Gastroesophageal sphincter (tissue), 4 donors: ENCODE measurements at regions not wholly inside any gene's neighbourhood (a gene's known extent, or its start where the extent isn't known, plus 50 kb on each side); places are given as distances from the start of the nearest gene placed in this dataset.
"Not testable (repeated sequence)": the region's sequence is repeated elsewhere in the genome, so short reads cannot be mapped to it uniquely, and the experiment has no call there.

Experiments used
- ATAC-seq: fragments of 150-250 bp; one replicate; pipeline ENCODE4 v1.9.1; 2016; ENCODE audit warnings: mild to moderate bottlenecking, moderate library complexity
- H3K27ac ChIP-seq, 4 donors: fragments of 200-600 bp; sonication (generic) in 3 of 4; 1 replicate in 3 of 4; 2 replicates in 1 of 4; pipeline ENCODE4 v1.5.1; 2016 to 2019
- H3K27me3 ChIP-seq: fragments of 200-600 bp; sonication (generic); one replicate; pipeline ENCODE4 v1.5.1; 2019
- H3K36me3 ChIP-seq, 2 donors: fragments of 200-600 bp; sonication (generic); one replicate each; pipeline ENCODE4 v1.5.1; 2019; ENCODE audit warnings: control low read depth in 1 of 2
- H3K4me1 ChIP-seq, 3 donors: fragments of 200-600 bp; sonication (generic); 1 replicate in 2 of 3; 2 replicates in 1 of 3; pipeline ENCODE4 v1.5.1; 2016 to 2019; ENCODE audit warnings: control low read depth in 2 of 3
- H3K4me3 ChIP-seq, 2 donors: fragments of 200-600 bp; sonication (generic); one replicate each; pipeline ENCODE4 v1.5.1; 2019; ENCODE audit warnings: mild to moderate bottlenecking in 1 of 2, moderate library complexity in 1 of 2
- H3K9me3 ChIP-seq, 3 donors: fragments of 200-600 bp; sonication (generic); one replicate each; pipeline ENCODE4 v1.5.1; 2017 to 2019; ENCODE audit warnings: control low read depth in 2 of 3
- CTCF ChIP-seq, 4 experiments: fragments of 200-600 bp in 2 of 4; fragments of 450-650 bp in 2 of 4; sonication (generic) in 1 of 4; IDR thresholded peaks; one replicate each; pipeline ENCODE4 v1.5.1; 2017 to 2019; ENCODE audit warnings: antibody characterized with exemption in 4 of 4, mild to moderate bottlenecking in 2 of 4, moderate library complexity in 2 of 4
- EP300 ChIP-seq: sonication (generic); formaldehyde crosslinking; IDR thresholded peaks from one replicate; pipeline ENCODE4 v1.6.1; 2017; ENCODE audit warnings: antibody characterized with exemption, mild to moderate bottlenecking
- POLR2A ChIP-seq, 2 donors: fragments of 450-650 bp; IDR thresholded peaks; one replicate each; pipeline ENCODE4 v1.6.1; 2017; ENCODE audit warnings: antibody characterized with exemption in 2 of 2, mild to moderate bottlenecking in 2 of 2, moderate library complexity in 1 of 2
- POLR2AphosphoS5 ChIP-seq: sonication (generic); formaldehyde crosslinking; IDR thresholded peaks from one replicate; pipeline ENCODE4 v1.6.1; 2017; ENCODE audit warnings: antibody characterized with exemption
- WGBS, 2 donors: methylation state at CpG; one replicate each; pipeline ENCODE4 v1.1.5; 2018; ENCODE audit warnings: low coverage in 1 of 2; 5-methylcytosine and 5-hydroxymethylcytosine counted together

GRCh38 chr21:9774347-9774746, 747.0 kb upstream of the TPTE start:
- peaks cover 46% of the 10 kb centered on the region for H3K27me3 ChIP-seq
- no peak overlapping the region for H3K27ac ChIP-seq
- no peaks in the 10 kb centered on the region for H3K4me1 ChIP-seq
- H3K4me3 ChIP-seq, result no peak overlapping the region
- peaks cover 0 to 13% (median 0%) of the 10 kb centered on the region in 3 donors for H3K9me3 ChIP-seq
- TF ChIP-seq POLR2A (IDR thresholded peaks at IDR 0.05), result no peak
- no peak for TF ChIP-seq EP300
- no peak for TF ChIP-seq POLR2AphosphoS5
- TF ChIP-seq CTCF (IDR thresholded peaks at IDR 0.05), result no peak
- no peak for ATAC-seq
- H3K36me3 ChIP-seq, result no peaks in the 10 kb centered on the region
- 62 to 76% methylated on average over 9 of the region's 9 CpGs for WGBS, 2 donors

- Histone ChIP-seq H3K27me3 (peaks cover 46% of the 10 kb centered on the region), H3K9me3 (peaks cover 0 to 13% (median 0%) of the 10 kb centered on the region in 3 donors)
- not testable (repeated sequence) for ATAC-seq, H3K27ac ChIP-seq, H3K4me1 ChIP-seq, H3K36me3 ChIP-seq, H3K4me3 ChIP-seq
- WGBS, 2 donors, result 65 to 67% methylated on average over 10 of the region's 10 CpGs
Measured at GRCh38 chr21:9774901-9775593, 746.3 kb upstream of the TPTE start.

GRCh38 chr21:9775877-9776276, 745.5 kb upstream of the TPTE start:
- not testable (repeated sequence) for H3K36me3 ChIP-seq, H3K4me1 ChIP-seq

GRCh38 chr21:9776286-9777020, 744.9 kb upstream of the TPTE start:
- H3K27ac ChIP-seq, H3K9me3 ChIP-seq, H3K4me3 ChIP-seq, ATAC-seq, H3K36me3 ChIP-seq, H3K4me1 ChIP-seq: not testable (repeated sequence)
- H3K27me3 ChIP-seq, result peaks cover 44% of the 10 kb centered on the region
- WGBS, 2 donors, result 46 to 57% methylated on average over 6 to 8 of the region's 8 CpGs

More at GRCh38 chr21:9775877-9776276, 745.5 kb upstream of the TPTE start:
- ATAC-seq, H3K4me3 ChIP-seq, H3K27ac ChIP-seq, H3K9me3 ChIP-seq: not testable (repeated sequence)
- WGBS, 2 donors, result 65 to 71% methylated on average over 8 of the region's 8 CpGs
- H3K27me3 ChIP-seq, result peaks cover 46% of the 10 kb centered on the region

GRCh38 chr21:9778541-9778940, 742.8 kb upstream of the TPTE start:
- H3K27me3 ChIP-seq, result peaks cover 40% of the 10 kb centered on the region
- WGBS, 2 donors, result 65 to 77% methylated on average over 2 to 5 of the region's 5 CpGs
- not testable (repeated sequence) for H3K36me3 ChIP-seq, ATAC-seq, H3K4me3 ChIP-seq, H3K9me3 ChIP-seq, H3K4me1 ChIP-seq, H3K27ac ChIP-seq

GRCh38 chr21:9780441-9780937, 740.9 kb upstream of the TPTE start:
- no peaks in the 10 kb centered on the region for H3K4me1 ChIP-seq
- H3K4me3 ChIP-seq, result no peak overlapping the region
- TF ChIP-seq POLR2AphosphoS5 (no peak), POLR2A (IDR thresholded peaks at IDR 0.05) (no peak), EP300 (no peak), CTCF (IDR thresholded peaks at IDR 0.05) (no peak)
- WGBS, 2 donors, result 45% methylated on average over 3 of the region's 3 CpGs
- no peaks in the 10 kb centered on the region for H3K36me3 ChIP-seq
- H3K27me3 ChIP-seq, result peaks cover 41% of the 10 kb centered on the region
- no peak for ATAC-seq
- no peak overlapping the region for H3K27ac ChIP-seq
- no peaks in the 10 kb centered on the region for H3K9me3 ChIP-seq

GRCh38 chr21:9783587-9783986, 737.8 kb upstream of the TPTE start:
- H3K9me3 ChIP-seq, H3K4me1 ChIP-seq, H3K27ac ChIP-seq, ATAC-seq, H3K4me3 ChIP-seq, H3K36me3 ChIP-seq: not testable (repeated sequence)
- WGBS, 2 donors, result 28 to 39% methylated on average over 2 of the region's 2 CpGs
- H3K27me3 ChIP-seq, result peaks cover 21% of the 10 kb centered on the region

- peaks cover 25% of the 10 kb centered on the region for H3K27me3 ChIP-seq
- not testable (repeated sequence) for H3K27ac ChIP-seq, H3K36me3 ChIP-seq, H3K4me3 ChIP-seq, H3K4me1 ChIP-seq, ATAC-seq, H3K9me3 ChIP-seq
- 20 to 24% methylated on average over 1 of the region's 1 CpG for WGBS, 2 donors
Measured at GRCh38 chr21:9784201-9784600, 737.2 kb upstream of the TPTE start.

GRCh38 chr21:9786092-9786491, 735.3 kb upstream of the TPTE start:
- H3K9me3 ChIP-seq, H3K36me3 ChIP-seq, H3K27ac ChIP-seq, ATAC-seq, H3K4me3 ChIP-seq, H3K4me1 ChIP-seq: not testable (repeated sequence)
- WGBS, 2 donors, result 32 to 50% methylated on average over 7 of the region's 7 CpGs
- peaks cover 37% of the 10 kb centered on the region for H3K27me3 ChIP-seq

- not testable (repeated sequence) for H3K36me3 ChIP-seq, H3K9me3 ChIP-seq, H3K27ac ChIP-seq, H3K4me3 ChIP-seq, H3K4me1 ChIP-seq, ATAC-seq
- WGBS, 2 donors, result 51 to 61% methylated on average over 5 of the region's 5 CpGs
- peaks cover 33% of the 10 kb centered on the region for H3K27me3 ChIP-seq
Measured at GRCh38 chr21:9788281-9788680, 733.1 kb upstream of the TPTE start.

- ATAC-seq, H3K36me3 ChIP-seq, H3K9me3 ChIP-seq, H3K4me3 ChIP-seq, H3K27ac ChIP-seq, H3K4me1 ChIP-seq: not testable (repeated sequence)
- 71 to 73% methylated on average over 6 of the region's 6 CpGs for WGBS, 2 donors
- peaks cover 21% of the 10 kb centered on the region for H3K27me3 ChIP-seq
Measured at GRCh38 chr21:9790354-9790753, 731.0 kb upstream of the TPTE start.
